Body of pancreas (tissue), 4 donors: ENCODE measurements at regions not wholly inside any gene's neighbourhood (a gene's known extent, or its start where the extent isn't known, plus 50 kb on each side); places are given as distances from the start of the nearest gene placed in this dataset.

ENCODE experiments used
- CTCF ChIP-seq, 7 experiments: fragments of 450-650 bp in 4 of 7; fragments of 200-600 bp in 3 of 7; sonication (generic) in 3 of 7; IDR thresholded peaks; one replicate each; pipeline ENCODE4 v1.5.1; 2016 to 2019; ENCODE audit warnings: antibody characterized with exemption in 7 of 7
- POLR2A ChIP-seq, 3 donors: fragments of 450-650 bp; IDR thresholded peaks; one replicate each; pipeline ENCODE4 v1.6.1; 2016; ENCODE audit warnings: antibody characterized with exemption in 3 of 3, mild to moderate bottlenecking in 2 of 3

GRCh38 chr20:10774357-10774943 lies 100.7 kb upstream of the JAG1 start:
- no peak for TF ChIP-seq CTCF (IDR thresholded peaks at IDR 0.05)
- TF ChIP-seq POLR2A (IDR thresholded peaks at IDR 0.05), result no peak
